ENCODE measurements at regions not wholly inside any gene's neighbourhood (a gene's known extent, or its start where the extent isn't known, plus 50 kb on each side); places are given as distances from the start of the nearest gene placed in this dataset.

- Histone ChIP-seq H3K4me1 (replicated peaks in 1 of 2) (peaks cover 21 to 24% of the 10 kb centered on the region in 2 donors), H3K4me3 (no peak overlapping the region), H3K27ac (no peak overlapping the region)
- in situ Hi-C loops (cut with MboI; ENCODE audit: low pct_unique_long_range_greater_than_20kb in 2 of 9, low sequenced_read_pairs in 9 of 9, unreplicated experiment in 9 of 9), result no loop called here
- WGBS, 10 experiments, result 6 to 100% (median 74%) methylated on average over 1 to 7 of the region's 15 CpGs; no CpG with 5 or more reads in 2 of the 10 experiments
- ATAC-seq (replicated peaks in 6 of 8), result peak in 4 of 8 experiments; percentile 19 to 95 (median 95)
These were observed 122.6 kb upstream of the IFNGR1 start for GRCh38 chr6:137341681-137342195.

- 0 to 30% (median 13%) methylated on average over 1 to 5 of the region's 5 CpGs for WGBS, 10 experiments
These were observed 120.9 kb upstream of the IFNGR1 start for GRCh38 chr6:137339929-137340559.

GRCh38 chr6:137334884-137335283, 115.7 kb upstream of the IFNGR1 start:
- in situ Hi-C loops (cut with MboI; ENCODE audit: low pct_unique_long_range_greater_than_20kb in 2 of 9, low sequenced_read_pairs in 9 of 9, unreplicated experiment in 9 of 9), result no loop called here
- Histone ChIP-seq H3K27ac (no peak overlapping the region), H3K4me1 (replicated peaks in 1 of 2) (peaks cover under 1 to 4% of the 10 kb centered on the region in 2 donors), H3K4me3 (no peak overlapping the region)
- WGBS, 10 experiments, result 66 to 100% (median 90%) methylated on average over 2 to 3 of the region's 3 CpGs; no CpG with 5 or more reads in 5 of the 10 experiments
- no peak for ATAC-seq (replicated peaks in 6 of 8)

More at GRCh38 chr6:137339929-137340559, 120.9 kb upstream of the IFNGR1 start:
- in situ Hi-C loops (cut with MboI; ENCODE audit: low pct_unique_long_range_greater_than_20kb in 2 of 9, low sequenced_read_pairs in 9 of 9, unreplicated experiment in 9 of 9), result no loop called here
- Histone ChIP-seq H3K27ac (no peak overlapping the region), H3K4me3 (no peak overlapping the region), H3K4me1 (replicated peaks in 1 of 2) (peaks cover 21 to 24% of the 10 kb centered on the region in 2 donors)
- ATAC-seq (replicated peaks in 6 of 8), result peak in 5 of 8 experiments; percentile 36 to 92 (median 52)

DNA sequence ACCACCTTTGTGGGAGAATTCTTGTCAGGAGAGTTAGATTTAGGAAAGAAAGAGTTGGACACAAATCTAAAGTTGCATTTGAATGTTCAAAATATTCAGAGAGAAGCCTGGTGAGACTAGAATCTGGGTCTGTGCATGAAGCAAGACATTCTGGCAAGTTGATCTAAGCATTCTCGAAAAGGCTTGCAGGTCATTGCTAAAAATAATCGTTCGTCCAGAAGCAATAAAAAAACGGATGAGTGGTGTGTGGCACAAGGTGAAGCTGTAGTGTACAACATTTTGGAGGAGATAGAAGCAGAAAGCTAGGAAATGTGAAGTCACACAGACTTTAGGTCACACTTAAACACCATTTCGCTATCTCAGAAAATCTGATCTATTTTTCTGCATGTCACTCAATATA, 114.9 kb upstream of the IFNGR1 start:
- in situ Hi-C loops (cut with MboI; ENCODE audit: low pct_unique_long_range_greater_than_20kb in 2 of 9, low sequenced_read_pairs in 9 of 9, unreplicated experiment in 9 of 9), result no loop called here
- no peak overlapping the region for H3K4me3 ChIP-seq
- no peak for ATAC-seq (replicated peaks in 6 of 8)
- H3K4me1 ChIP-seq (replicated peaks in 1 of 2), result no peaks in the 10 kb centered on the region
- 51 to 100% (median 87%) methylated on average over 1 to 5 of the region's 5 CpGs for WGBS, 10 experiments
- H3K27ac ChIP-seq, result no peak overlapping the region

- 3 to 78% (median 61%) methylated on average over 4 to 8 of the region's 8 CpGs for WGBS, 10 experiments
- H3K27ac ChIP-seq, result no peak overlapping the region
- in situ Hi-C loops (cut with MboI; ENCODE audit: low pct_unique_long_range_greater_than_20kb in 2 of 9, low sequenced_read_pairs in 9 of 9, unreplicated experiment in 9 of 9), result no loop called here
- no peak overlapping the region for H3K4me3 ChIP-seq
- no peaks in the 10 kb centered on the region for H3K4me1 ChIP-seq (replicated peaks in 1 of 2)
- no peak for ATAC-seq (replicated peaks in 6 of 8)
These were observed 113.6 kb upstream of the IFNGR1 start for GRCh38 chr6:137332637-137333280.

- WGBS, 10 experiments, result 67 to 100% (median 100%) methylated on average over 1 of the region's 1 CpG; no CpG with 5 or more reads in 3 of the 10 experiments
- Histone ChIP-seq H3K27ac (no peak overlapping the region), H3K4me3 (no peak overlapping the region), H3K4me1 (replicated peaks in 1 of 2) (peaks cover 22 to 23% of the 10 kb centered on the region in 2 donors)
- ATAC-seq (replicated peaks in 6 of 8), result peak in 1 of 8 experiments; percentile 34
- in situ Hi-C loops (cut with MboI; ENCODE audit: low pct_unique_long_range_greater_than_20kb in 2 of 9, low sequenced_read_pairs in 9 of 9, unreplicated experiment in 9 of 9), result no loop called here
These were observed 104.7 kb upstream of the IFNGR1 start for GRCh38 chr6:137323860-137324259.

GRCh38 chr6:137320271-137320670, 101.1 kb upstream of the IFNGR1 start:
- Histone ChIP-seq H3K4me1 (replicated peaks in 1 of 2) (peaks cover 22 to 26% of the 10 kb centered on the region in 2 donors), H3K4me3 (no peak overlapping the region), H3K27ac (no peak overlapping the region)
- 9 to 89% (median 31%) methylated on average over 2 to 8 of the region's 9 CpGs for WGBS, 10 experiments
- in situ Hi-C loops (cut with MboI; ENCODE audit: low pct_unique_long_range_greater_than_20kb in 2 of 9, low sequenced_read_pairs in 9 of 9, unreplicated experiment in 9 of 9), result no loop called here
- peak in 5 of 8 experiments; percentile 13 to 63 (median 39) for ATAC-seq (replicated peaks in 6 of 8)

- in situ Hi-C loops (cut with MboI; ENCODE audit: low pct_unique_long_range_greater_than_20kb in 2 of 9, low sequenced_read_pairs in 9 of 9, unreplicated experiment in 9 of 9), result no loop called here
- ATAC-seq (replicated peaks in 6 of 8), result no peak
- Histone ChIP-seq H3K27ac (no peak overlapping the region), H3K4me1 (replicated peaks in 1 of 2) (peaks cover 11 to 17% of the 10 kb centered on the region in 2 donors), H3K4me3 (no peak overlapping the region)
These were observed 97.4 kb upstream of the IFNGR1 start for GRCh38 chr6:137316626-137317025.

GRCh38 chr6:137315081-137315480, 95.9 kb upstream of the IFNGR1 start:
- H3K4me3 ChIP-seq, result no peak overlapping the region
- in situ Hi-C loops (cut with MboI; ENCODE audit: low pct_unique_long_range_greater_than_20kb in 2 of 9, low sequenced_read_pairs in 9 of 9, unreplicated experiment in 9 of 9), result no loop called here
- WGBS, 10 experiments, result 10 to 100% (median 27%) methylated on average over 1 to 5 of the region's 5 CpGs; no CpG with 5 or more reads in 2 of the 10 experiments
- peaks cover 2 to 8% of the 10 kb centered on the region in 2 donors for H3K4me1 ChIP-seq (replicated peaks in 1 of 2)
- peak in 1 of 8 experiments; percentile 66 for ATAC-seq (replicated peaks in 6 of 8)
- H3K27ac ChIP-seq, result no peak overlapping the region

GRCh38 chr6:137313928-137314855, 95.0 kb upstream of the IFNGR1 start:
- no peak overlapping the region for H3K27ac ChIP-seq
- peaks cover 0 to 10% of the 10 kb centered on the region in 2 donors for H3K4me1 ChIP-seq (replicated peaks in 1 of 2)
- no peak overlapping the region for H3K4me3 ChIP-seq
- WGBS, 10 experiments, result 0 to 36% (median 7%) methylated on average over 3 to 10 of the region's 11 CpGs
- in situ Hi-C loops (cut with MboI; ENCODE audit: low pct_unique_long_range_greater_than_20kb in 2 of 9, low sequenced_read_pairs in 9 of 9, unreplicated experiment in 9 of 9), result no loop called here
- peak; percentile 41 to 88 (median 66) for ATAC-seq (replicated peaks in 6 of 8)

GRCh38 chr6:137313211-137313610, 94.0 kb upstream of the IFNGR1 start:
- Histone ChIP-seq H3K27ac (no peak overlapping the region), H3K4me3 (no peak overlapping the region), H3K4me1 (replicated peaks in 1 of 2) (peaks cover 4 to 10% of the 10 kb centered on the region in 2 donors)
- in situ Hi-C loops (cut with MboI; ENCODE audit: low pct_unique_long_range_greater_than_20kb in 2 of 9, low sequenced_read_pairs in 9 of 9, unreplicated experiment in 9 of 9), result no loop called here
- WGBS, 10 experiments, result 29 to 100% (median 100%) methylated on average over 1 of the region's 1 CpG
- no peak for ATAC-seq (replicated peaks in 6 of 8)

DNA sequence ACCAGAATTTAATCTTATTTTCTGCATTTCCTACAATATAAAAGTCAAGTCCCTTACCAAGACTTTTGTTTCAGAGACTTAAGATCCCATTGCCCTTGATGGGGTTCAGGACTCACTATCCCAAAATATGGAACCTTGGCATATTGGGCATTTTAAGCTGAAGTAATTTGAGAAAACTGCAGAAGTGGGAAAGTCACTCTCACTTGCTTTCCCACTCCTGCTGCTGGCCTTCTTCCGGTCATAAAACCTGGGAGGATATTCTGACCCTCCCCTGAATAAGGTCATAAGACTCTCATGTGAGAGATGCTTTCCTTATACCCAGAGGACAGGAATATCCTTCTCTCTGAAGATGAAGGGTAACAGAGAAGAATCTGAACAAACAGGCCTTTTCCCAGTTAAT, 92.8 kb upstream of the IFNGR1 start:
- in situ Hi-C loops (cut with MboI; ENCODE audit: low pct_unique_long_range_greater_than_20kb in 2 of 9, low sequenced_read_pairs in 9 of 9, unreplicated experiment in 9 of 9), result no loop called here
- no peak for ATAC-seq (replicated peaks in 6 of 8)
- H3K4me1 ChIP-seq (replicated peaks in 1 of 2), result peaks cover 4 to 10% of the 10 kb centered on the region in 2 donors
- no peak overlapping the region for H3K27ac ChIP-seq
- H3K4me3 ChIP-seq, result no peak overlapping the region
- 63 to 100% (median 100%) methylated on average over 1 of the region's 1 CpG; no CpG with 5 or more reads in 4 of the 10 experiments for WGBS, 10 experiments

All from motor neuron (in vitro differentiated cells).